Caco-2 (cell line): ENCODE measurements at regions not wholly inside any gene's neighbourhood (a gene's known extent, or its start where the extent isn't known, plus 50 kb on each side); places are given as distances from the start of the nearest gene placed in this dataset.

Source experiments
- BruUV-seq: library from RNA; stranded (reverse); fragments of 400-500 nt; replicated peaks from 2 replicates; lab custom pipeline; 2021; lab: Mats Ljungman, UMichigan
- CTCF ChIA-PET: fragments of 300-600 bp; sonication (Branson Sonifier 250); formaldehyde crosslinking; loops from one replicate; lab custom pipeline; 2022; ENCODE audit warnings: antibody characterized with exemption; lab: Charles Lee
- POLR2A ChIA-PET: fragments of 300-600 bp; sonication (Branson Sonifier 250); formaldehyde crosslinking; loops from one replicate; lab custom pipeline; 2022; ENCODE audit warnings: antibody characterized with exemption; lab: Charles Lee
- DNase-seq, 2 experiments: peaks; one replicate each; pipeline versions ENCODE4 v3.0.0 to v3.0.0-alpha.2; 2020 to 2022
- H3K27me3 ChIP-seq: replicated peaks from 2 replicates; pipeline ENCODE4 v1.6.0; 2011; ENCODE audit warnings: low read length; ENCODE audit not compliant: control insufficient read depth, insufficient read depth
- H3K36me3 ChIP-seq: 2 replicates; pipeline ENCODE4 v1.5.1; 2011; ENCODE audit warnings: low read length; ENCODE audit not compliant: control insufficient read depth, insufficient read depth
- H3K4me1 ChIP-seq: fragments of 250-450 bp; sonication (Bioruptor Pico); 2 replicates; pipeline ENCODE4 v1.5.1; 2020; ENCODE audit warnings: mild to moderate bottlenecking
- H3K4me3 ChIP-seq: 2 replicates; pipeline ENCODE4 v1.5.1; 2011; ENCODE audit warnings: low read depth, mild to moderate bottlenecking, control low read depth, low read length
- H3K9me3 ChIP-seq: fragments of 250-450 bp; sonication (Bioruptor Pico); 2 replicates; pipeline ENCODE4 v1.5.1; 2020; ENCODE audit warnings: mild to moderate bottlenecking, moderate library complexity
- H3K27ac Mint-ChIP-seq: one replicate; pipeline ENCODE4 v1.8.0; 2022; ENCODE audit warnings: mixed read lengths; ENCODE audit not compliant: unreplicated experiment
- H3K27me3 Mint-ChIP-seq: one replicate; pipeline ENCODE4 v1.8.0; 2022; ENCODE audit warnings: mixed read lengths; ENCODE audit not compliant: insufficient read depth, unreplicated experiment
- H3K36me3 Mint-ChIP-seq: one replicate; pipeline ENCODE4 v1.8.0; 2022; ENCODE audit warnings: mild to moderate bottlenecking, mixed read lengths; ENCODE audit not compliant: insufficient read depth, unreplicated experiment
- H3K4me1 Mint-ChIP-seq: one replicate; pipeline ENCODE4 v1.8.0; 2022; ENCODE audit warnings: low read depth, mixed read lengths; ENCODE audit not compliant: unreplicated experiment
- H3K4me3 Mint-ChIP-seq: one replicate; pipeline ENCODE4 v1.8.0; 2022; ENCODE audit warnings: mild to moderate bottlenecking, moderate library complexity, mixed read lengths; ENCODE audit not compliant: unreplicated experiment
- H3K9me3 Mint-ChIP-seq: one replicate; pipeline ENCODE4 v1.8.0; 2022; ENCODE audit warnings: mixed read lengths; ENCODE audit not compliant: unreplicated experiment
- intact Hi-C: fragments of 100-400 bp; cut with micrococcal nuclease; formaldehyde crosslinking; loops from one replicate; pipeline ENCODE4 v1.10.0; 2022; ENCODE audit not compliant: unreplicated experiment
- TF ChIP-seq, protein P1 (sequence below), 2 experiments: fragments of 200-600 bp in 1 of 2; IDR thresholded peaks; 1 replicate in 1 of 2; 2 replicates in 1 of 2; pipeline versions ENCODE4 v1.5.1 to v1.8.0; 2011 to 2022; ENCODE audit warnings: antibody characterized with exemption in 1 of 2, control low read depth in 1 of 2, inconsistent platforms in 1 of 2, low read depth in 1 of 2, low read length in 1 of 2, mild to moderate bottlenecking in 1 of 2, moderate library complexity in 1 of 2; ENCODE audit not compliant: insufficient read depth in 1 of 2, severe bottlenecking in 1 of 2, unreplicated experiment in 1 of 2

DNA sequence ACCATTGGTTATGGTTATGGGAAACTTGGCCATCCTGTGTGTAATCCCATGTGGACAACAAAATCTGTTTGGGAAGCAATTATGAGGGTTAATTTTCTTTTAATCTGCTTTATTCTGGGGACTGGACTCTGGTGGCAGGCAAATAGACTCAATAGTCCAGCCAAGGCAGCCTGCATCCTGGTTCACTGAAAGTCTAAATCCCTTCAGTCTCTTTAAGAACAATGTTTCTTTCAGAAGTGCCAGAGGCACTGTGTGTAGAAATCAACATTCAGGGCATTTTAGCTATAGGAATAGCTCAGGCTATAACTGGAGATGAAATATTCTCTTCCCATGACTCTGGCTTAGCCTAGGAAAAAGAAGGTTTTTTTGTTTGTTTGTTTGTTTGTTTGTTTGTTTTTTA is 118.0 kb downstream of the SPATA31D1 start:
- no peaks in the 10 kb centered on the region for H3K9me3 ChIP-seq
- ChIA-PET POLR2A (no interaction called here), CTCF (no interaction called here)
- DNase-seq = no peak
- Mint-ChIP-seq H3K9me3 (no peaks in the 10 kb centered on the region), H3K4me1 (no peaks in the 10 kb centered on the region), H3K4me3 (no peak overlapping the region), H3K27ac (no peak overlapping the region), H3K27me3 (no peaks in the 10 kb centered on the region), H3K36me3 (no peaks in the 10 kb centered on the region)
- no peaks in the 10 kb centered on the region for H3K4me1 ChIP-seq
- intact Hi-C loops = no loop called here
- no peaks in the 10 kb centered on the region for H3K27me3 ChIP-seq
- TF ChIP-seq, protein P1, sequence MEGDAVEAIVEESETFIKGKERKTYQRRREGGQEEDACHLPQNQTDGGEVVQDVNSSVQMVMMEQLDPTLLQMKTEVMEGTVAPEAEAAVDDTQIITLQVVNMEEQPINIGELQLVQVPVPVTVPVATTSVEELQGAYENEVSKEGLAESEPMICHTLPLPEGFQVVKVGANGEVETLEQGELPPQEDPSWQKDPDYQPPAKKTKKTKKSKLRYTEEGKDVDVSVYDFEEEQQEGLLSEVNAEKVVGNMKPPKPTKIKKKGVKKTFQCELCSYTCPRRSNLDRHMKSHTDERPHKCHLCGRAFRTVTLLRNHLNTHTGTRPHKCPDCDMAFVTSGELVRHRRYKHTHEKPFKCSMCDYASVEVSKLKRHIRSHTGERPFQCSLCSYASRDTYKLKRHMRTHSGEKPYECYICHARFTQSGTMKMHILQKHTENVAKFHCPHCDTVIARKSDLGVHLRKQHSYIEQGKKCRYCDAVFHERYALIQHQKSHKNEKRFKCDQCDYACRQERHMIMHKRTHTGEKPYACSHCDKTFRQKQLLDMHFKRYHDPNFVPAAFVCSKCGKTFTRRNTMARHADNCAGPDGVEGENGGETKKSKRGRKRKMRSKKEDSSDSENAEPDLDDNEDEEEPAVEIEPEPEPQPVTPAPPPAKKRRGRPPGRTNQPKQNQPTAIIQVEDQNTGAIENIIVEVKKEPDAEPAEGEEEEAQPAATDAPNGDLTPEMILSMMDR (IDR thresholded peaks at IDR 0.05; ENCODE audit: insufficient read depth in 1 of 2, low read depth in 1 of 2, low read length in 1 of 2, severe bottlenecking in 1 of 2, unreplicated experiment in 1 of 2) = no peak
- no TSS peak for BruUV-seq
- H3K4me3 ChIP-seq = no peak overlapping the region
- no peaks in the 10 kb centered on the region for H3K36me3 ChIP-seq

DNA sequence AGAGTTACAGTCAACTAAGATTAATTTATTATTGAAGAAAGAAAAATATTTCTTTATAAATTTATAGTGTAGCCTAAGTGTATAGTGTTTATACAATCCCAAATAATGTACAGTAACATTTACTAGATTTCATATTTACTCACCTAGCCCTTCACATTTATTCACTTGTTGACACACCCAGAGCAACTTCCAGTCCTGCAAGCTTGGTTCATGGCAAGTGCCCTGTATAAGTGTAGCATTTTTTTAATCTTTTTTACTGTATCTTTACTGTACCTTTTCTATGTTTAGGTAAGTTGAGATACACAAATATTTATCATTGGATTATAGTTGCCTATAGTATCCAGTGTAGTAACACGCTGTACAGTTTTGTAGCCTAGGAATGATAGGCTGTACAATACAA is 119.9 kb downstream of the SPATA31D1 start:
- CTCF ChIA-PET = no interaction called here
- no TSS peak for BruUV-seq

DNA sequence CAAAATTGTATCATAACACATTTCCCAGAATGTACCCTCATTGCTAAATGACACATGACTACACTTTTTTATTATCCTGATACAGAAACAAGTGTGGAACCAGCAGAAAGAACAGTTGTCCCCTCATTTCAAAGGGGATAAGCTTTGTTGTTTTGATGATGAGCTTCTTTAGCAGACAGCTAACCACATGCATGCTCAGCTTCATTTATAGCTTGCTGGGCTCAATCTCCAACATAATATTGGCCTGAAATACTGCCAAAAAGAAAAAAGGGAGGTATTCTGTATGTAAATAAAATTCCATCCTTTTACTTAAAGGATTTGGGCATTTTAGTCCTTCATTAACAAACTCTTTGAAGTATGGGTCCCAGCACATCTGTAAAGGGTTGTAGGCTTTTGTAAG is 120.4 kb downstream of the SPATA31D1 start:
- no TSS peak for BruUV-seq
- Mint-ChIP-seq H3K36me3 (no peaks in the 10 kb centered on the region), H3K4me3 (no peak overlapping the region), H3K27me3 (no peaks in the 10 kb centered on the region), H3K9me3 (no peaks in the 10 kb centered on the region), H3K4me1 (no peaks in the 10 kb centered on the region), H3K27ac (no peak overlapping the region)
- no peak overlapping the region for H3K4me3 ChIP-seq
- CTCF ChIA-PET = no interaction called here
- POLR2A ChIA-PET = no interaction called here
- no peaks in the 10 kb centered on the region for H3K9me3 ChIP-seq
- no peaks in the 10 kb centered on the region for H3K27me3 ChIP-seq
- TF ChIP-seq, protein P1 (IDR thresholded peaks at IDR 0.05; ENCODE audit: insufficient read depth in 1 of 2, low read depth in 1 of 2, low read length in 1 of 2, severe bottlenecking in 1 of 2, unreplicated experiment in 1 of 2) = no peak
- H3K36me3 ChIP-seq = no peaks in the 10 kb centered on the region
- intact Hi-C loops = no loop called here
- no peaks in the 10 kb centered on the region for H3K4me1 ChIP-seq
- DNase-seq = no peak

More for the DNA sequence above, 119.9 kb downstream of the SPATA31D1 start:
- no peaks in the 10 kb centered on the region for H3K4me1 ChIP-seq
- Mint-ChIP-seq H3K36me3 (no peaks in the 10 kb centered on the region), H3K4me1 (no peaks in the 10 kb centered on the region), H3K27ac (no peak overlapping the region), H3K27me3 (no peaks in the 10 kb centered on the region), H3K4me3 (no peak overlapping the region), H3K9me3 (no peaks in the 10 kb centered on the region)
- H3K27me3 ChIP-seq = no peaks in the 10 kb centered on the region
- no peak overlapping the region for H3K4me3 ChIP-seq
- no peaks in the 10 kb centered on the region for H3K9me3 ChIP-seq
- POLR2A ChIA-PET = no interaction called here
- no peak for DNase-seq
- intact Hi-C loops = no loop called here
- no peaks in the 10 kb centered on the region for H3K36me3 ChIP-seq
- TF ChIP-seq, protein P1 (IDR thresholded peaks at IDR 0.05; ENCODE audit: insufficient read depth in 1 of 2, low read depth in 1 of 2, low read length in 1 of 2, severe bottlenecking in 1 of 2, unreplicated experiment in 1 of 2) = no peak
